K562 (cell line): ENCODE measurements at regions not wholly inside any gene's neighbourhood (a gene's known extent, or its start where the extent isn't known, plus 50 kb on each side); places are given as distances from the start of the nearest gene placed in this dataset.

Experiments used
- ATAC-seq: fragments of 200-7000 bp; cut with Tn5 transposase; 3 replicates; pipeline ENCODE4 v1.9.1; 2020; ENCODE audit warnings: moderate library complexity
- BruUV-seq: library from RNA; stranded (reverse); fragments of 400-500 nt; replicated peaks from 2 replicates; lab custom pipeline; 2021; lab: Mats Ljungman, UMichigan
- CTCF ChIA-PET: fragments of 300-600 bp; formaldehyde crosslinking; extraction: SDS; loops from one replicate; lab custom pipeline; 2021; ENCODE audit warnings: low intra/inter-chr PET ratio; lab: Yijun Ruan, JAX
- POLR2A ChIA-PET: fragments of 300-600, 350-650 bp; sonication (Branson Sonifier 250); formaldehyde crosslinking; extraction: SDS; loops from one replicate; lab custom pipeline; 2021; ENCODE audit warnings: antibody characterized with exemption, inconsistent platforms; lab: Yijun Ruan, JAX
- DNase-seq, 4 experiments: peaks; one replicate each; pipeline versions ENCODE4 v3.0.0 to v3.0.0-alpha.2; 2011 to 2018; ENCODE audit warnings: low spot score in 3 of 4, mixed read lengths in 3 of 4; ENCODE audit errors: extremely low read depth in 1 of 4
- FAIRE-seq: peaks from 2 replicates; lab custom pipeline; 2011; peaks lifted over from hg19 to GRCh38; lab: Jason Lieb, UNC
- H2AFZ ChIP-seq: 2 replicates; pipeline ENCODE4 v1.6.0; 2011; ENCODE audit warnings: low read depth, low read length, control low read depth, inconsistent platforms
- H3K27ac ChIP-seq: fragments of 200-600 bp; 3 replicates; pipeline ENCODE4 v1.8.0; 2011; ENCODE audit warnings: low read depth, mild to moderate bottlenecking, control low read depth, inconsistent platforms, low read length, moderate library complexity, mixed read lengths; ENCODE audit errors: extremely low read depth
- H3K27me3 ChIP-seq, 2 experiments: fragments of 300-600 bp in 1 of 2; 2 replicates in 1 of 2; 3 replicates in 1 of 2; pipeline versions ENCODE4 v1.6.0 to v1.8.0; 2011; ENCODE audit warnings: inconsistent platforms in 2 of 2, low read length in 2 of 2, mild to moderate bottlenecking in 1 of 2, mixed read lengths in 1 of 2, moderate library complexity in 1 of 2; ENCODE audit not compliant: control insufficient read depth in 2 of 2, insufficient read depth in 2 of 2
- H3K36me3 ChIP-seq: fragments of 300-600 bp; 3 replicates; pipeline ENCODE4 v1.8.0; 2011; ENCODE audit warnings: mild to moderate bottlenecking, low read length, inconsistent platforms; ENCODE audit not compliant: control insufficient read depth, insufficient read depth
- H3K4me1 ChIP-seq, 2 experiments: fragments of 200-600 bp in 1 of 2; replicated peaks in 1 of 2; 2 replicates in 1 of 2; 3 replicates in 1 of 2; pipeline versions ENCODE4 v1.5.1 to v1.8.0; 2011; ENCODE audit warnings: inconsistent platforms in 2 of 2, low read length in 2 of 2, mild to moderate bottlenecking in 1 of 2, mixed read lengths in 1 of 2, moderate library complexity in 1 of 2; ENCODE audit not compliant: control insufficient read depth in 2 of 2, insufficient read depth in 2 of 2
- H3K4me2 ChIP-seq: 2 replicates; pipeline ENCODE4 v1.6.1; 2011; ENCODE audit warnings: low read length, control low read depth, inconsistent platforms, mixed read lengths; ENCODE audit not compliant: insufficient read depth
- H3K4me3 ChIP-seq: fragments of 200-600 bp; sonication (generic), shearing (Covaris generic); 2 replicates; pipeline ENCODE4 v1.5.1; 2016; ENCODE audit warnings: control low read depth, inconsistent platforms
- H3K79me2 ChIP-seq: fragments of 200-600 bp; 3 replicates; pipeline ENCODE4 v1.8.0; 2011; ENCODE audit warnings: low read length, inconsistent platforms; ENCODE audit not compliant: control insufficient read depth, insufficient read depth
- H3K9ac ChIP-seq, 2 experiments: 2 replicates each; pipeline versions ENCODE4 v1.6.0 to v1.6.1; 2011; ENCODE audit warnings: low read depth in 2 of 2, low read length in 2 of 2, control low read depth in 1 of 2, inconsistent platforms in 1 of 2, mild to moderate bottlenecking in 1 of 2, mixed read lengths in 1 of 2; ENCODE audit not compliant: insufficient read depth in 1 of 2
- H3K9me1 ChIP-seq: one replicate; pipeline ENCODE4 v1.6.0; 2011; ENCODE audit warnings: inconsistent platforms, mild to moderate bottlenecking, low read length, moderate library complexity; ENCODE audit not compliant: control insufficient read depth, insufficient read depth
- H3K9me3 ChIP-seq: replicated peaks from 2 replicates; pipeline ENCODE4 v1.5.1; 2011; ENCODE audit warnings: low read depth, low read length, inconsistent platforms; ENCODE audit not compliant: control insufficient read depth, insufficient read depth
- H4K20me1 ChIP-seq: replicated peaks from 2 replicates; pipeline ENCODE4 v1.6.1; 2011; ENCODE audit warnings: low read length, inconsistent platforms, mixed read lengths; ENCODE audit not compliant: control insufficient read depth, insufficient read depth
- CHD7 ChIP-seq: fragments of 200-600 bp; sonication (generic); IDR thresholded peaks from one replicate; pipeline ENCODE4 v1.6.1; 2012; ENCODE audit warnings: mild to moderate bottlenecking, low read depth, low read length, inconsistent platforms
- EZH2 ChIP-seq: IDR thresholded peaks from 2 replicates; pipeline ENCODE4 v1.6.1; 2012; ENCODE audit warnings: low read depth, mild to moderate bottlenecking, inconsistent platforms, low read length, borderline replicate concordance
- PHF21A ChIP-seq: fragments of 450-650 bp; IDR thresholded peaks from 2 replicates; pipeline ENCODE4 v1.6.1; 2017; ENCODE audit warnings: low read depth, borderline replicate concordance
- SMARCB1 ChIP-seq: IDR thresholded peaks from 2 replicates; pipeline ENCODE4 v1.6.1; 2011; ENCODE audit warnings: improper control_type of control experiment, low read depth; ENCODE audit not compliant: insufficient read length
- TCF3 ChIP-seq: sonication (generic); formaldehyde crosslinking; IDR thresholded peaks from 2 replicates; pipeline ENCODE4 v1.4.0; 2020; ENCODE audit warnings: mild to moderate bottlenecking, missing genetic modification reagents
- WGBS: fragments of 100-300 bp; shearing (Covaris generic); methylation state at CpG from one replicate; pipeline ENCODE4 v1.1.6; 2016; ENCODE audit warnings: low coverage, mixed read lengths; ENCODE audit not compliant: insufficient coverage; ENCODE audit errors: missing lambda C conversion rate; 5-methylcytosine and 5-hydroxymethylcytosine counted together
- in situ Hi-C: fragments of 300-500 bp; cut with MboI; formaldehyde crosslinking; loops from 4 replicates; pipeline ENCODE4 v1.15.0; 2018; ENCODE audit warnings: inconsistent platforms, mixed read lengths
- intact Hi-C: fragments of 100-400 bp; cut with micrococcal nuclease; formaldehyde crosslinking; loops from 2 replicates; pipeline ENCODE4 v1.14.2; 2022
- TF ChIP-seq, protein P1 (sequence below): IDR thresholded peaks from 2 replicates; pipeline ENCODE4 v1.6.1; 2016; ENCODE audit warnings: missing genetic modification characterization, missing compliant biosample characterization

DNA sequence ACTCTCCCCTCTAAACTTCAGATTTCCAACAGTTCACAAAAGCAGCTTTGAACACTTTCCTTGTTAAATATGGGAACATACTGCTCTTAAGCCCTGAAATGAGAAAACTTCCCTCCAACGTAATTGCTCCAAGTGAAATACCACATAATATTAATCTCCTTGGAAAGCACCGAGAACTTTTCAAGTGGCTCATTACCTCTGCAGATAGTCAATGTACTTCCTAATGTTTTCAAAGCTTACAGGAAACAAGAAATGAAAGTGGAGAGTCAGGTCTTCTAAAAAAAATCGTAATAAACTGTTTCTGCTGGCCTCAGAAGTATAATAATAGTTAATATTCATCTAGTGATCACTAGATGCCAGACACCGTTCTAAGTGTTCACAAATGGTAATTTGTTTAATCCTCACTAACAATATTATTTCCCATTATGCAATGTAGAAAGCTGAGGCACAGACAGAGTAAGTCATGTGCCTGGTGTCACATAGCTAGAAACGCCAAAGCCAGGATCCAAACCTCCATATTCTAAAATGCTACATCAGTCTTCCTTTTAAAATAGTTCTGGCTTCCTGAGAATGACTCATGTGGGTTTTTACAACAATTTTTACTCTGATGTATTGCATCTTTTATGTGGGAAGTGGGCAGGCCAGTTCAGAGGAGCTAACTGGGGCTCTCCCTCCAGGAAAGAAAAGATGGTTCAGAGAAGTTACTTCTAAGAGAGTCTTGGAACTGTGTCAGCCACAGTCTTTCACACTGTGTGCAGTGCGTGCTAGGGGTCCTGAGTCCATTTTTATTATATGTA is 177.2 kb downstream of the PLPPR4 start:
- ATAC-seq = no peak
- Histone ChIP-seq H3K4me2 (no peak overlapping the region), H3K79me2 (no peaks in the 10 kb centered on the region), H3K36me3 (no peaks in the 10 kb centered on the region), H3K9me3 (no peaks in the 10 kb centered on the region), H4K20me1 (no peaks in the 10 kb centered on the region), H3K27ac (no peak overlapping the region), H3K27me3 (no peaks in the 10 kb centered on the region), H3K4me1 (no peaks in the 10 kb centered on the region), H3K9me1 (no peaks in the 10 kb centered on the region), H2AFZ (no peak overlapping the region), H3K4me3 (no peak overlapping the region), H3K9ac (no peak overlapping the region)
- CTCF ChIA-PET = no interaction called here
- FAIRE-seq = no peak
- no peak for DNase-seq
- intact Hi-C loops (no loop called here), in situ Hi-C loops (no loop called here)
- no TSS peak for BruUV-seq
- WGBS = 1% methylated on average over 6 of the region's 6 CpGs
- POLR2A ChIA-PET = no interaction called here
- no peak for TF ChIP-seq TCF3
- TF ChIP-seq PHF21A = no peak
- TF ChIP-seq EZH2 = no peak
- TF ChIP-seq, protein P1, sequence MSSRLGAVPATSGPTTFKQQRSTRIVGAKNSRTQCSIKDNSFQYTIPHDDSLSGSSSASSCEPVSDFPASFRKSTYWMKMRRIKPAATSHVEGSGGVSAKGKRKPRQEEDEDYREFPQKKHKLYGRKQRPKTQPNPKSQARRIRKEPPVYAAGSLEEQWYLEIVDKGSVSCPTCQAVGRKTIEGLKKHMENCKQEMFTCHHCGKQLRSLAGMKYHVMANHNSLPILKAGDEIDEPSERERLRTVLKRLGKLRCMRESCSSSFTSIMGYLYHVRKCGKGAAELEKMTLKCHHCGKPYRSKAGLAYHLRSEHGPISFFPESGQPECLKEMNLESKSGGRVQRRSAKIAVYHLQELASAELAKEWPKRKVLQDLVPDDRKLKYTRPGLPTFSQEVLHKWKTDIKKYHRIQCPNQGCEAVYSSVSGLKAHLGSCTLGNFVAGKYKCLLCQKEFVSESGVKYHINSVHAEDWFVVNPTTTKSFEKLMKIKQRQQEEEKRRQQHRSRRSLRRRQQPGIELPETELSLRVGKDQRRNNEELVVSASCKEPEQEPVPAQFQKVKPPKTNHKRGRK (tag) = no peak
- TF ChIP-seq SMARCB1 = no peak
- TF ChIP-seq CHD7 = no peak
